Testis (tissue), 2 donors: ENCODE measurements at regions not wholly inside any gene's neighbourhood (a gene's known extent, or its start where the extent isn't known, plus 50 kb on each side); places are given as distances from the start of the nearest gene placed in this dataset.

Experiments
- POLR2A ChIP-seq: fragments of 450-650 bp; IDR thresholded peaks from one replicate; pipeline ENCODE4 v1.6.1; 2017; ENCODE audit warnings: antibody characterized with exemption, mild to moderate bottlenecking, moderate library complexity
- TF ChIP-seq, protein P1 (sequence below), 3 experiments: fragments of 450-650 bp in 2 of 3; fragments of 200-600 bp in 1 of 3; sonication (generic) in 1 of 3; IDR thresholded peaks; one replicate each; pipeline ENCODE4 v1.5.1; 2016 to 2019; ENCODE audit warnings: antibody characterized with exemption in 3 of 3, mild to moderate bottlenecking in 2 of 3, moderate library complexity in 1 of 3

DNA sequence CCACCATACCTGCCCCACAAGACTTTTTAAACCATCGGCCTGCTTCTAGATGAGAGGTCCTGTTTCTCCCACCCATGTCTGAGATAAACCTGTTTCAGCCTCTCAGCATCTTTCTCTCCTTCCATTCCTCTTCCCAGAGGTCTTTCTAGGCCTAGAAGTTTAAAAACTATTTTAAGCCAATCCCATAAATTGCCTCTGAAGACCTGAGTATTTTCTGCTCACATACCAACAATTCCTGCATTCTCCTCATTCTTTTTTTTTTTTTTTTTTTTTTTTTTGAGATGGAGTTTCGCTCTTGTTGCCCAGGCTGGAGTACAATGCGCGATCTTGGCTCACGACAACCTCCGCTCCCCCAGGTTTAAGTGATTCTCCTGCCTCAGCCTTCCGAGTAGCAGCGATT lies 262.9 kb upstream of the AUTS2 start:
- TF ChIP-seq, protein P1, sequence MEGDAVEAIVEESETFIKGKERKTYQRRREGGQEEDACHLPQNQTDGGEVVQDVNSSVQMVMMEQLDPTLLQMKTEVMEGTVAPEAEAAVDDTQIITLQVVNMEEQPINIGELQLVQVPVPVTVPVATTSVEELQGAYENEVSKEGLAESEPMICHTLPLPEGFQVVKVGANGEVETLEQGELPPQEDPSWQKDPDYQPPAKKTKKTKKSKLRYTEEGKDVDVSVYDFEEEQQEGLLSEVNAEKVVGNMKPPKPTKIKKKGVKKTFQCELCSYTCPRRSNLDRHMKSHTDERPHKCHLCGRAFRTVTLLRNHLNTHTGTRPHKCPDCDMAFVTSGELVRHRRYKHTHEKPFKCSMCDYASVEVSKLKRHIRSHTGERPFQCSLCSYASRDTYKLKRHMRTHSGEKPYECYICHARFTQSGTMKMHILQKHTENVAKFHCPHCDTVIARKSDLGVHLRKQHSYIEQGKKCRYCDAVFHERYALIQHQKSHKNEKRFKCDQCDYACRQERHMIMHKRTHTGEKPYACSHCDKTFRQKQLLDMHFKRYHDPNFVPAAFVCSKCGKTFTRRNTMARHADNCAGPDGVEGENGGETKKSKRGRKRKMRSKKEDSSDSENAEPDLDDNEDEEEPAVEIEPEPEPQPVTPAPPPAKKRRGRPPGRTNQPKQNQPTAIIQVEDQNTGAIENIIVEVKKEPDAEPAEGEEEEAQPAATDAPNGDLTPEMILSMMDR (IDR thresholded peaks at IDR 0.05) = no peak
- no peak for TF ChIP-seq POLR2A
